Dedifferentiated amniotic fluid mesenchymal stem cell (primary cell): ENCODE measurements at regions not wholly inside any gene's neighbourhood (a gene's known extent, or its start where the extent isn't known, plus 50 kb on each side); places are given as distances from the start of the nearest gene placed in this dataset.
A peak's percentile ranks its signal among the peaks of the same experiment; 100 is the strongest.
"Not testable (repeated sequence)": the region's sequence is repeated elsewhere in the genome, so short reads cannot be mapped to it uniquely, and the experiment has no call there.

Source experiments
- DNase-seq: peaks from one replicate; pipeline ENCODE4 v3.0.0-alpha.2; 2016; ENCODE audit errors: extremely low spot score

- DNase-seq = no peak
Observed at GRCh38 chr2:187057466-187057865, 208.5 kb upstream of the ZSWIM2 start.

GRCh38 chr2:187056416-187057334 lies 207.7 kb upstream of the ZSWIM2 start:
- no peak for DNase-seq

- no peak for DNase-seq
Observed at GRCh38 chr2:187055463-187055862, 206.5 kb upstream of the ZSWIM2 start.

- no peak for DNase-seq
Observed at GRCh38 chr2:187054501-187055319, 205.7 kb upstream of the ZSWIM2 start.

GRCh38 chr2:187051350-187051749 lies 202.4 kb upstream of the ZSWIM2 start:
- no peak for DNase-seq

GRCh38 chr2:187050409-187050998 lies 201.5 kb upstream of the ZSWIM2 start:
- DNase-seq = no peak

GRCh38 chr2:187037310-187037709 lies 188.3 kb upstream of the ZSWIM2 start:
- no peak for DNase-seq

GRCh38 chr2:187034434-187034833 lies 185.5 kb upstream of the ZSWIM2 start:
- no peak for DNase-seq

GRCh38 chr2:187024739-187025138 lies 175.8 kb upstream of the ZSWIM2 start:
- DNase-seq = no peak

GRCh38 chr2:187023996-187024395 lies 175.0 kb upstream of the ZSWIM2 start:
- DNase-seq = not testable (repeated sequence)

GRCh38 chr2:187017438-187017837 lies 168.5 kb upstream of the ZSWIM2 start:
- no peak for DNase-seq

- DNase-seq = no peak
Observed at GRCh38 chr2:187013058-187013457, 164.1 kb upstream of the ZSWIM2 start.

- no peak for DNase-seq
Observed at GRCh38 chr2:187011206-187011832, 162.3 kb upstream of the ZSWIM2 start.

GRCh38 chr2:187009483-187010239 lies 160.7 kb upstream of the ZSWIM2 start:
- no peak for DNase-seq

- DNase-seq = peak; percentile 35
Observed at GRCh38 chr2:187008111-187008510, 159.1 kb upstream of the ZSWIM2 start.

GRCh38 chr2:187003611-187004010 lies 154.6 kb upstream of the ZSWIM2 start:
- no peak for DNase-seq

GRCh38 chr2:187003038-187003554 lies 154.1 kb upstream of the ZSWIM2 start:
- no peak for DNase-seq

- peak; percentile 2 for DNase-seq
Observed at GRCh38 chr2:187002242-187002641, 153.3 kb upstream of the ZSWIM2 start.

- DNase-seq = no peak
Observed at GRCh38 chr2:187001248-187001647, 152.3 kb upstream of the ZSWIM2 start.

GRCh38 chr2:186995092-186995491 lies 146.1 kb upstream of the ZSWIM2 start:
- DNase-seq = peak; percentile 44

- no peak for DNase-seq
Observed at GRCh38 chr2:186992597-186992996, 143.6 kb upstream of the ZSWIM2 start.
